GM12878 (cell line): ENCODE measurements at regions not wholly inside any gene's neighbourhood (a gene's known extent, or its start where the extent isn't known, plus 50 kb on each side); places are given as distances from the start of the nearest gene placed in this dataset.

Source experiments
- ATAC-seq: fragments of 200-7000 bp; cut with Tn5 transposase; 3 replicates; pipeline ENCODE4 v1.9.1; 2020; ENCODE audit warnings: mild to moderate bottlenecking, moderate library complexity
- BruUV-seq: library from RNA; stranded (reverse); fragments of 400-500 nt; replicated peaks from 2 replicates; lab custom pipeline; 2021; lab: Mats Ljungman, UMichigan
- CTCF ChIA-PET: fragments of 300-600 bp; sonication (Branson Sonifier 250); formaldehyde crosslinking; extraction: SDS; loops from one replicate; lab custom pipeline; 2021; ENCODE audit warnings: inconsistent platforms; lab: Yijun Ruan, JAX
- POLR2A ChIA-PET: fragments of 350-600 bp; formaldehyde crosslinking; extraction: SDS; loops from one replicate; lab custom pipeline; 2021; ENCODE audit warnings: inconsistent platforms; lab: Charles Lee
- RAD21 ChIA-PET: fragments of 300-600 bp; sonication (Branson Sonifier 250); formaldehyde crosslinking; loops from one replicate; lab custom pipeline; 2023; ENCODE audit warnings: antibody characterized with exemption; ENCODE audit not compliant: unreplicated experiment; lab: Charles Lee
- SMC1A ChIA-PET: fragments of 300-600 bp; sonication (Branson Sonifier 250); formaldehyde crosslinking; loops from one replicate; lab custom pipeline; 2023; ENCODE audit not compliant: unreplicated experiment, uncharacterized antibody; lab: Charles Lee
- DNase-seq: peaks from one replicate; pipeline ENCODE4 v3.0.0-alpha.2; 2011; ENCODE audit warnings: low read depth, low spot score
- FAIRE-seq: peaks from 3 replicates; lab custom pipeline; 2011; peaks lifted over from hg19 to GRCh38; lab: Jason Lieb, UNC
- H2AFZ ChIP-seq: 2 replicates; pipeline ENCODE4 v1.6.0; 2011; ENCODE audit warnings: low read depth, low read length, control low read depth; ENCODE audit not compliant: control insufficient read depth
- H3K27ac ChIP-seq: 2 replicates; pipeline ENCODE4 v1.5.1; 2011; ENCODE audit warnings: control low read depth; ENCODE audit not compliant: control insufficient read depth, insufficient read depth
- H3K27me3 ChIP-seq, 2 experiments: replicated peaks in 1 of 2; 2 replicates each; pipeline versions ENCODE4 v1.6.0 to v1.6.1; 2011; ENCODE audit warnings: low read length in 1 of 2; ENCODE audit not compliant: control insufficient read depth in 2 of 2, insufficient read depth in 2 of 2
- H3K36me3 ChIP-seq, 2 experiments: 2 replicates each; pipeline ENCODE4 v1.5.1; 2011; ENCODE audit warnings: low read length in 1 of 2; ENCODE audit not compliant: control insufficient read depth in 2 of 2, insufficient read depth in 2 of 2
- H3K4me1 ChIP-seq: 2 replicates; pipeline ENCODE4 v1.6.1; 2011; ENCODE audit warnings: mild to moderate bottlenecking, low read length, moderate library complexity, mixed read lengths; ENCODE audit not compliant: control insufficient read depth, insufficient read depth
- H3K4me2 ChIP-seq: 2 replicates; pipeline ENCODE4 v1.6.0; 2011; ENCODE audit warnings: control low read depth; ENCODE audit not compliant: control insufficient read depth, insufficient read depth
- H3K4me3 ChIP-seq: fragments of 200-600 bp; sonication (generic); 2 replicates; pipeline ENCODE4 v1.5.1; 2016
- H3K79me2 ChIP-seq: 2 replicates; pipeline ENCODE4 v1.6.0; 2011; ENCODE audit warnings: low read length; ENCODE audit not compliant: control insufficient read depth, insufficient read depth
- H3K9ac ChIP-seq: 2 replicates; pipeline ENCODE4 v1.8.0; 2011; ENCODE audit warnings: low read length, control low read depth, mixed read lengths; ENCODE audit not compliant: control insufficient read depth, insufficient read depth
- H3K9me3 ChIP-seq: replicated peaks from 3 replicates; pipeline ENCODE4 v1.5.1; 2011; ENCODE audit warnings: mild to moderate bottlenecking, low read length; ENCODE audit not compliant: control insufficient read depth, insufficient read depth
- H4K20me1 ChIP-seq: 2 replicates; pipeline ENCODE4 v1.6.0; 2011; ENCODE audit not compliant: control insufficient read depth, insufficient read depth
- BCL3 ChIP-seq: IDR thresholded peaks from 2 replicates; pipeline ENCODE4 v1.6.1; 2011; ENCODE audit warnings: borderline replicate concordance, low read depth, mild to moderate bottlenecking, moderate library complexity, low read length; ENCODE audit not compliant: insufficient read depth, poor library complexity, severe bottlenecking
- DPF2 ChIP-seq: fragments of 450-650 bp; IDR thresholded peaks from 2 replicates; pipeline ENCODE4 v1.6.1; 2017; ENCODE audit warnings: mild to moderate bottlenecking
- E2F8 ChIP-seq: fragments of 450-650 bp; IDR thresholded peaks from 2 replicates; pipeline ENCODE4 v1.6.1; 2018; ENCODE audit warnings: mild to moderate bottlenecking, low read depth, moderate library complexity; ENCODE audit not compliant: partially characterized antibody
- MYC ChIP-seq: IDR thresholded peaks from 2 replicates; pipeline ENCODE4 v1.6.1; 2011; ENCODE audit warnings: mild to moderate bottlenecking, low read length, moderate library complexity, inconsistent platforms; ENCODE audit not compliant: insufficient read depth, insufficient replicate concordance, insufficient read length, severe bottlenecking
- NBN ChIP-seq: fragments of 450-650 bp; IDR thresholded peaks from 2 replicates; pipeline ENCODE4 v1.6.1; 2016
- NFYB ChIP-seq: IDR thresholded peaks from 2 replicates; pipeline ENCODE4 v1.6.1; 2011; ENCODE audit warnings: low read depth, mild to moderate bottlenecking, low read length, improper control_type of control experiment, moderate library complexity; ENCODE audit not compliant: insufficient read depth
- RBBP5 ChIP-seq: fragments of 200-600 bp; sonication (generic); conservative IDR thresholded peaks from 2 replicates; pipeline ENCODE4 v1.6.1; 2016
- ZBTB40 ChIP-seq: fragments of 450-650 bp; IDR thresholded peaks from 2 replicates; pipeline ENCODE4 v1.6.1; 2016; ENCODE audit warnings: mild to moderate bottlenecking, moderate library complexity, borderline replicate concordance
- ZNF217 ChIP-seq: fragments of 450-650 bp; IDR thresholded peaks from 2 replicates; pipeline ENCODE4 v1.6.1; 2017; ENCODE audit warnings: antibody characterized with exemption, mild to moderate bottlenecking
- WGBS: methylation state at CpG from one replicate; pipeline ENCODE4 v1.1.6; 2016; ENCODE audit warnings: low lambda C conversion rate; ENCODE audit not compliant: insufficient replicate concordance, insufficient coverage; ENCODE audit errors: missing lambda C conversion rate; 5-methylcytosine and 5-hydroxymethylcytosine counted together
- in situ Hi-C: fragments of 300-500 bp; cut with MboI; formaldehyde crosslinking; loops from 9 replicates; pipeline ENCODE4 v1.14.3; 2018; ENCODE audit warnings: mixed read lengths
- intact Hi-C: fragments of 100-400 bp; cut with micrococcal nuclease; formaldehyde crosslinking; loops from one replicate; pipeline ENCODE4 v1.14.2; 2022; ENCODE audit not compliant: unreplicated experiment

GRCh38 chr6:87847830-87848210, 145.8 kb upstream of the AKIRIN2 start:
- FAIRE-seq (no peak), ATAC-seq (no peak), DNase-seq (no peak)
- H4K20me1 ChIP-seq = no peaks in the 10 kb centered on the region
- CTCF ChIA-PET = no interaction called here
- no peaks in the 10 kb centered on the region for H3K9me3 ChIP-seq
- intact Hi-C loops (no loop called here), in situ Hi-C loops (no loop called here)
- SMC1A ChIA-PET = interaction anchor here (1.2 to 1.8 kb wide), 4 partner anchors 15 to 69 kb away, joined by 3 to 5 read pairs (median 4); no protein-coding TSS in a partner anchor
- RAD21 ChIA-PET = no interaction called here
- H3K79me2 ChIP-seq = no peaks in the 10 kb centered on the region
- H3K4me1 ChIP-seq = no peaks in the 10 kb centered on the region
- no peak overlapping the region for H3K4me3 ChIP-seq
- POLR2A ChIA-PET = interaction anchor here (0.6 kb wide), 1 partner anchor 1024 kb away, joined by 3 read pairs; no protein-coding TSS in a partner anchor
- no peak overlapping the region for H3K9ac ChIP-seq
- no peak overlapping the region for H3K27ac ChIP-seq
- no peak overlapping the region for H2AFZ ChIP-seq
- H3K27me3 ChIP-seq = no peaks in the 10 kb centered on the region
- no peaks in the 10 kb centered on the region for H3K36me3 ChIP-seq
- TF ChIP-seq RBBP5 (no peak), ZBTB40 (no peak), E2F8 (no peak), ZNF217 (no peak), NFYB (no peak), MYC (no peak), BCL3 (no peak), DPF2 (no peak), NBN (no peak)
- 7% methylated on average over 1 of the region's 1 CpG for WGBS
- no TSS peak for BruUV-seq
- no peak overlapping the region for H3K4me2 ChIP-seq
